PC-9 (cell line): ENCODE measurements at regions not wholly inside any gene's neighbourhood (a gene's known extent, or its start where the extent isn't known, plus 50 kb on each side); places are given as distances from the start of the nearest gene placed in this dataset.

Source experiments
- BruUV-seq: library from RNA; stranded (reverse); fragments of 400-500 nt; replicated peaks from 2 replicates; lab custom pipeline; 2021; lab: Mats Ljungman, UMichigan
- CTCF ChIA-PET: fragments of 300-600 bp; sonication (Branson Sonifier 250); formaldehyde crosslinking; loops from one replicate; lab custom pipeline; 2022; ENCODE audit warnings: antibody characterized with exemption; lab: Charles Lee
- POLR2A ChIA-PET: fragments of 300-600 bp; sonication (Branson Sonifier 250); formaldehyde crosslinking; loops from one replicate; lab custom pipeline; 2022; ENCODE audit warnings: antibody characterized with exemption; ENCODE audit not compliant: unreplicated experiment; lab: Charles Lee
- DNase-seq, 2 experiments: peaks; one replicate each; pipeline versions ENCODE4 v3.0.0 to v3.0.0-alpha.2; 2015 to 2022; ENCODE audit warnings: mixed read lengths in 1 of 2
- H2AFZ ChIP-seq: fragments of 200-600 bp; sonication (generic); 2 replicates; pipeline ENCODE4 v1.8.1; 2017; ENCODE audit warnings: antibody characterized with exemption
- H3F3A ChIP-seq: fragments of 200-600 bp; sonication (generic); 2 replicates; pipeline ENCODE4 v1.8.1; 2017; ENCODE audit warnings: antibody characterized with exemption, mild to moderate bottlenecking, low read depth; ENCODE audit not compliant: insufficient read depth
- H3K27ac ChIP-seq: fragments of 200-600 bp; sonication (generic); 2 replicates; pipeline ENCODE4 v1.6.1; 2016; ENCODE audit warnings: mixed run types
- H3K27me3 ChIP-seq: fragments of 200-600 bp; sonication (generic); 2 replicates; pipeline ENCODE4 v1.6.1; 2016; ENCODE audit warnings: low read depth, mixed run types; ENCODE audit not compliant: insufficient read depth
- H3K36me3 ChIP-seq: fragments of 200-600 bp; sonication (generic); 2 replicates; pipeline ENCODE4 v1.6.1; 2016; ENCODE audit warnings: low read depth, mixed run types
- H3K4me1 ChIP-seq: fragments of 200-600 bp; sonication (generic); replicated peaks from 2 replicates; pipeline ENCODE4 v1.6.1; 2016; ENCODE audit warnings: mixed run types; ENCODE audit not compliant: insufficient read depth
- H3K4me2 ChIP-seq: fragments of 200-600 bp; sonication (generic); 2 replicates; pipeline ENCODE4 v1.6.1; 2017; ENCODE audit warnings: mixed run types
- H3K4me3 ChIP-seq: fragments of 200-600 bp; sonication (generic); 2 replicates; pipeline ENCODE4 v1.6.1; 2016; ENCODE audit warnings: mixed run types
- H3K79me2 ChIP-seq: fragments of 200-600 bp; sonication (generic); 2 replicates; pipeline ENCODE4 v1.6.1; 2017; ENCODE audit warnings: low read depth, mixed run types
- H3K9me2 ChIP-seq: fragments of 200-600 bp; sonication (generic); 2 replicates; pipeline ENCODE4 v1.8.1; 2017; ENCODE audit warnings: mild to moderate bottlenecking; ENCODE audit not compliant: insufficient read depth
- H3K9me3 ChIP-seq: fragments of 200-600 bp; sonication (generic); 2 replicates; pipeline ENCODE4 v1.8.1; 2016; ENCODE audit warnings: low read depth; ENCODE audit not compliant: insufficient read depth
- H4K20me1 ChIP-seq: fragments of 200-600 bp; sonication (generic); 2 replicates; pipeline ENCODE4 v1.8.1; 2017; ENCODE audit not compliant: insufficient read depth
- EZH2 ChIP-seq: fragments of 200-600 bp; sonication (generic); IDR thresholded peaks from 2 replicates; pipeline ENCODE4 v1.8.0; 2017; ENCODE audit warnings: antibody characterized with exemption, low read depth
- intact Hi-C: fragments of 100-400 bp; cut with micrococcal nuclease; formaldehyde crosslinking; loops from one replicate; pipeline ENCODE4 v1.10.0; 2022; ENCODE audit not compliant: unreplicated experiment
- TF ChIP-seq, protein P1 (sequence below): fragments of 200-600 bp; sonication (generic); conservative IDR thresholded peaks from 2 replicates; pipeline ENCODE4 v1.6.1; 2017; ENCODE audit warnings: mixed run types, antibody characterized with exemption, mild to moderate bottlenecking, moderate library complexity

DNA sequence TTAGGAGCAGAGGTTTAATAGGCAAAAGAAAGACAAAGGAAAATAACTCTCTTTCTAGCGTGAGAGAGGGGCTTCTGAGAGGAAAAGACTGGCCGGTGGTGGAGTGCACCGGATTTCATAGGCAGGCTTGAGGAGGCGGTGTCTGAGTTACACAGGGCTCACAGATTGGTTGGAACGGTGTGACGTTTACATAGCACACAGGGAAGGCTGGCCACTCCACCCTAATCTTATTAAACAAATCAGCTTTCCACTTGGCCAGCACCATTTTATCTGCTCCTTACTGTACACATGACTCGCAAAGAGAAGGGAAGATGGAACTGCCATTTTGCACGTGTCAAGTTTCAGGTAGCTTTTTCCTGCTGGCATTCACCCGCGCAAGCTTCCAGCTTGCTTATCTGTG, 587.7 kb downstream of the RPL10L start:
- no peak overlapping the region; the same call in 1 of the 2 replicates for H2AFZ ChIP-seq
- H3K4me2 ChIP-seq: no peak overlapping the region
- H3K9me3 ChIP-seq: no peaks in the 10 kb centered on the region
- no peaks in the 10 kb centered on the region for H3K4me1 ChIP-seq
- H3K79me2 ChIP-seq: no peaks in the 10 kb centered on the region
- CTCF ChIA-PET: interaction anchor here (0.6 kb wide), 1 partner anchor 894 kb away, joined by 3 read pairs; no protein-coding TSS in a partner anchor
- DNase-seq: peak in 1 of 2 experiments; percentile 2
- intact Hi-C loops: loop anchor here (10.0 kb wide), 1 partner anchor 1371 kb away; no protein-coding TSS in a partner anchor
- no peaks in the 10 kb centered on the region for H3K36me3 ChIP-seq
- no TSS peak for BruUV-seq
- no peaks in the 10 kb centered on the region for H3F3A ChIP-seq
- POLR2A ChIA-PET: no interaction called here
- TF ChIP-seq, protein P1, sequence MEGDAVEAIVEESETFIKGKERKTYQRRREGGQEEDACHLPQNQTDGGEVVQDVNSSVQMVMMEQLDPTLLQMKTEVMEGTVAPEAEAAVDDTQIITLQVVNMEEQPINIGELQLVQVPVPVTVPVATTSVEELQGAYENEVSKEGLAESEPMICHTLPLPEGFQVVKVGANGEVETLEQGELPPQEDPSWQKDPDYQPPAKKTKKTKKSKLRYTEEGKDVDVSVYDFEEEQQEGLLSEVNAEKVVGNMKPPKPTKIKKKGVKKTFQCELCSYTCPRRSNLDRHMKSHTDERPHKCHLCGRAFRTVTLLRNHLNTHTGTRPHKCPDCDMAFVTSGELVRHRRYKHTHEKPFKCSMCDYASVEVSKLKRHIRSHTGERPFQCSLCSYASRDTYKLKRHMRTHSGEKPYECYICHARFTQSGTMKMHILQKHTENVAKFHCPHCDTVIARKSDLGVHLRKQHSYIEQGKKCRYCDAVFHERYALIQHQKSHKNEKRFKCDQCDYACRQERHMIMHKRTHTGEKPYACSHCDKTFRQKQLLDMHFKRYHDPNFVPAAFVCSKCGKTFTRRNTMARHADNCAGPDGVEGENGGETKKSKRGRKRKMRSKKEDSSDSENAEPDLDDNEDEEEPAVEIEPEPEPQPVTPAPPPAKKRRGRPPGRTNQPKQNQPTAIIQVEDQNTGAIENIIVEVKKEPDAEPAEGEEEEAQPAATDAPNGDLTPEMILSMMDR: no peak
- TF ChIP-seq EZH2: no peak
- no peak overlapping the region for H3K27ac ChIP-seq
- H3K9me2 ChIP-seq: no peaks in the 10 kb centered on the region
- H4K20me1 ChIP-seq: no peaks in the 10 kb centered on the region
- H3K4me3 ChIP-seq: no peak overlapping the region
- H3K27me3 ChIP-seq: no peaks in the 10 kb centered on the region

DNA sequence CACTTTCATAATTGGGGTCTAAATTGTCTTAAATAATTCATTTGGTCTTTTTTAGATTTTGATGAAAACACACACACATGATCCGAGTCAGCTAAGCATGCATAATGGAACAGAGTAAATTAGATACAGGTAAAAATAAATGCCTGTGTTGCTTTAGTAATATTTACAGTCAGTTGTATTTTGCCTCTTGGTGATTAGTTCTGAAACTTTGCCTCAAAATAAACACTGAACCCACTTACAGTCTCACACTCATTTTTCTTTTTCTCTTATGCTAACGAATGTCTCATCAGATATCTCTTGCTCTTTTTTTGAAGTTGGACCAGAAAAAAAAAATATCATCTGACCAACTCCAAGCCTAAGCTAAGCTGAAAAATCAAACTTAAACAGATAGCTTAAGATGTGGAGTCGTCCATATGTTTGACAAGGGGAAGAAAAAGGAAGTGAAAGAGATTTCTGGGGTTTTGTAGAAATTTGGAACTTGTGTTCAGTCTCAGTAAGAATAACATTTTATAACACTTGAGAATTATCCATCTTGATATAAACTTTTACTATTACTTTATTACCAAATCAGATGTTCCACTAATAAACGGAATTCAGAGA, 592.5 kb downstream of the RPL10L start:
- Histone ChIP-seq H2AFZ (no peak overlapping the region), H3K79me2 (no peaks in the 10 kb centered on the region), H3K9me2 (no peaks in the 10 kb centered on the region), H3K27ac (no peak overlapping the region), H3K4me1 (no peaks in the 10 kb centered on the region), H3K4me2 (no peak overlapping the region), H3K4me3 (no peak overlapping the region), H3F3A (no peaks in the 10 kb centered on the region), H4K20me1 (no peaks in the 10 kb centered on the region), H3K36me3 (no peaks in the 10 kb centered on the region), H3K9me3 (no peaks in the 10 kb centered on the region), H3K27me3 (no peaks in the 10 kb centered on the region)
- ChIA-PET POLR2A (no interaction called here), CTCF (no interaction called here)
- TF ChIP-seq EZH2: no peak
- TF ChIP-seq, protein P1: no peak
- BruUV-seq: no TSS peak
- no peak for DNase-seq
- intact Hi-C loops: no loop called here

DNA sequence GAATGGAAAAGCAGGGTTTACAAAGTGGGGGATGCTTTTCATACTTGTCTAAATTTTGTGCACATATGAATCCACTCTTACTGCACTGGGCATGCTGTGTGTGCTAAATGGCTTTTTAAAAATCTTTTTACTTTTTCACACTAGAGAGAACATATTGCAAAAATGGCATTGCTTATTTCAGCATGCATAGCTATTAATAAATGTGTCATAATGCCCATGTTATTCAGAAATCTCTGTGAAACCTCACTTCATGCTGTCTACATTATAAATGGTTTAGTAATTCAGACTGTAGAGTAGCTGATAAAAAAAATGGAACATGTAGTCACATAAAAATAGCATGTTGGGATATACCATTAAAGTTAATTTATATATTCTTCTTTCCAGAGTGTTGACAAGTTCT, 593.8 kb downstream of the RPL10L start:
- TF ChIP-seq, protein P1: no peak
- TF ChIP-seq EZH2: no peak
- Histone ChIP-seq H3K4me2 (no peak overlapping the region), H3K27ac (no peak overlapping the region), H3K27me3 (no peaks in the 10 kb centered on the region), H2AFZ (no peak overlapping the region), H4K20me1 (no peaks in the 10 kb centered on the region), H3K9me3 (no peaks in the 10 kb centered on the region), H3K36me3 (no peaks in the 10 kb centered on the region), H3K9me2 (no peaks in the 10 kb centered on the region), H3K4me3 (no peak overlapping the region), H3F3A (no peaks in the 10 kb centered on the region), H3K4me1 (no peaks in the 10 kb centered on the region), H3K79me2 (no peaks in the 10 kb centered on the region)
- no TSS peak for BruUV-seq
- ChIA-PET CTCF (no interaction called here), POLR2A (no interaction called here)
- intact Hi-C loops: no loop called here
- DNase-seq: no peak
